ENCODE measurements at regions not wholly inside any gene's neighbourhood (a gene's known extent, or its start where the extent isn't known, plus 50 kb on each side); places are given as distances from the start of the nearest gene placed in this dataset.

DNA sequence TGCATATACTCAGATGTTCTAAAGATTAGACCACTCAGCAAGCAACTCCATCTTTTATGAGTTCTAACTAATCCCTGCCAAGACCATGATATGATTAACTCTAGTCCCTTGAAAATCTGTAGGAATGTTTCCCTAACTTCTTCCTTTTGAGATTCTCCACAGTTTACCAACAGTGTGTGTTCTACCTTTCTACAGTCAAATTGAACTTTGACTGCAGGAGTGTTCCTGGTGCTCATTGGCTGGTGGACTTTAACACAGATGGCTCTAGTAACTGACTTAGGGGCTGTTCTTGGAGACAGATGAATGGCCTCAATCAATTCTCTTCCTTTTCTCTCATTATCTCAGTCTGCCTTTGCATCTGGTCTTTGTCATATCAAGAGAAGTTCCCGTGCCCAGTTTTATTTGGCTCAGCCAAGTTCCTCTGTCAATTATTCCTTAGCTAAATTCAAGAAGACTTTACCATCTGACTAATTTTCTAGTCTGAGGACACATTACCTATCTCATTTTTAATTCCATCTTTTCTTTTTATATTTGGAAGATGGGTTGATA lies 643.9 kb upstream of the CAMK1G start:
- ChIA-PET POLR2A (no interaction called here), CTCF (ENCODE audit: unreplicated experiment) (no interaction called here)
- H3K36me3 ChIP-seq (ENCODE audit: insufficient read depth, low read length): no peaks in the 10 kb centered on the region
- TF ChIP-seq EZH2phosphoT487 (IDR thresholded peaks at IDR 0.05; ENCODE audit: borderline replicate concordance, low read depth, low read length) (no peak), CTCF (conservative IDR thresholded peaks at IDR 0.05; ENCODE audit: low read length) (no peak)
- H3K9me3 ChIP-seq (ENCODE audit: low read length): no peaks in the 10 kb centered on the region
- intact Hi-C loops (cut with micrococcal nuclease; ENCODE audit: unreplicated experiment): no loop called here
- H3K4me3 ChIP-seq (ENCODE audit: low read depth, low read length, poor library complexity, severe bottlenecking): no peak overlapping the region
- no peaks in the 10 kb centered on the region for H3K79me2 ChIP-seq (ENCODE audit: insufficient read depth, low read depth, low read length)
- no peaks in the 10 kb centered on the region for H3K9me2 ChIP-seq (ENCODE audit: insufficient read depth, low read length)
- no peaks in the 10 kb centered on the region for H4K20me1 ChIP-seq (ENCODE audit: insufficient read depth, low read length)
- H3K27ac ChIP-seq (ENCODE audit: low read depth, low read length, poor library complexity, severe bottlenecking): no peak overlapping the region
- DNase-seq (ENCODE audit: low spot score): no peak
- H3K4me2 ChIP-seq (ENCODE audit: low read length): no peak overlapping the region
- BruUV-seq (replicated peaks): no TSS peak
- H3K4me1 ChIP-seq (ENCODE audit: insufficient read depth, low read length, poor library complexity, severe bottlenecking): no peaks in the 10 kb centered on the region
- no peak overlapping the region for H2AFZ ChIP-seq (ENCODE audit: low read length)

GRCh38 chr1:208942394-208943130 lies 641.0 kb upstream of the CAMK1G start:
- ChIA-PET CTCF (ENCODE audit: unreplicated experiment) (no interaction called here), POLR2A (no interaction called here)
- no peaks in the 10 kb centered on the region for H3K9me3 ChIP-seq (ENCODE audit: low read length)
- no peaks in the 10 kb centered on the region for H3K79me2 ChIP-seq (ENCODE audit: insufficient read depth, low read depth, low read length)
- H2AFZ ChIP-seq (ENCODE audit: low read length): no peak overlapping the region
- TF ChIP-seq CTCF (conservative IDR thresholded peaks at IDR 0.05; ENCODE audit: low read length) (no peak), EZH2phosphoT487 (IDR thresholded peaks at IDR 0.05; ENCODE audit: borderline replicate concordance, low read depth, low read length) (no peak)
- no peaks in the 10 kb centered on the region for H3K4me1 ChIP-seq (ENCODE audit: insufficient read depth, low read length, poor library complexity, severe bottlenecking)
- intact Hi-C loops (cut with micrococcal nuclease; ENCODE audit: unreplicated experiment): no loop called here
- no peak overlapping the region for H3K4me2 ChIP-seq (ENCODE audit: low read length)
- no TSS peak for BruUV-seq (replicated peaks)
- H4K20me1 ChIP-seq (ENCODE audit: insufficient read depth, low read length): no peaks in the 10 kb centered on the region
- no peaks in the 10 kb centered on the region for H3K9me2 ChIP-seq (ENCODE audit: insufficient read depth, low read length)
- H3K4me3 ChIP-seq (ENCODE audit: low read depth, low read length, poor library complexity, severe bottlenecking): no peak overlapping the region
- no peak overlapping the region for H3K27ac ChIP-seq (ENCODE audit: low read depth, low read length, poor library complexity, severe bottlenecking)
- no peak for DNase-seq (ENCODE audit: low spot score)
- H3K36me3 ChIP-seq (ENCODE audit: insufficient read depth, low read length): no peaks in the 10 kb centered on the region

DNA sequence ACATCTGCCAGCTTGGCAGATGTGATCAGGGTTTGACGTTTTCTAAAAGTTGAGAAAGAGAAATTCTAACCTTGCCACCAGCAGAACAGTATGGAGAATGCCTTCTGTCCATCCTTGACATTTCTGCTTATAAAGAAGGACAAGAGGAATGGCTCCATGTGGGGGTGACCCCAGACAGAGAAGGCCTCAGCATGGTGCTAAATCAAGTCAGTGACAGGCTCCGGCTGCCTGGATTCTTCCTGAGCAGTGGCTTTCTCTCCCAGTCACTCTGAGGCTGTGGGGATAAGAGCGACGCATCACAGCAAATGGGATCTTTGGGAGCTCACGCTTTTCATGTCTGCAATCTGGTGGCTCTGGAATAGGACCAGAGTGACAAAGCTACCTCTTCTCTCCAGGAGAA lies 640.2 kb upstream of the CAMK1G start:
- Histone ChIP-seq H3K9me3 (ENCODE audit: low read length) (no peaks in the 10 kb centered on the region), H3K9me2 (ENCODE audit: insufficient read depth, low read length) (no peaks in the 10 kb centered on the region), H3K4me2 (ENCODE audit: low read length) (no peak overlapping the region), H3K36me3 (ENCODE audit: insufficient read depth, low read length) (no peaks in the 10 kb centered on the region), H3K79me2 (ENCODE audit: insufficient read depth, low read depth, low read length) (no peaks in the 10 kb centered on the region), H4K20me1 (ENCODE audit: insufficient read depth, low read length) (no peaks in the 10 kb centered on the region), H2AFZ (ENCODE audit: low read length) (no peak overlapping the region), H3K4me1 (ENCODE audit: insufficient read depth, low read length, poor library complexity, severe bottlenecking) (no peaks in the 10 kb centered on the region), H3K27ac (ENCODE audit: low read depth, low read length, poor library complexity, severe bottlenecking) (no peak overlapping the region), H3K4me3 (ENCODE audit: low read depth, low read length, poor library complexity, severe bottlenecking) (no peak overlapping the region)
- CTCF ChIA-PET (ENCODE audit: unreplicated experiment): no interaction called here
- POLR2A ChIA-PET: no interaction called here
- intact Hi-C loops (cut with micrococcal nuclease; ENCODE audit: unreplicated experiment): no loop called here
- no TSS peak for BruUV-seq (replicated peaks)
- TF ChIP-seq EZH2phosphoT487 (IDR thresholded peaks at IDR 0.05; ENCODE audit: borderline replicate concordance, low read depth, low read length) (no peak), CTCF (conservative IDR thresholded peaks at IDR 0.05; ENCODE audit: low read length) (no peak)
- no peak for DNase-seq (ENCODE audit: low spot score)
